ENCODE measurements at regions not wholly inside any gene's neighbourhood (a gene's known extent, or its start where the extent isn't known, plus 50 kb on each side); places are given as distances from the start of the nearest gene placed in this dataset.

DNA sequence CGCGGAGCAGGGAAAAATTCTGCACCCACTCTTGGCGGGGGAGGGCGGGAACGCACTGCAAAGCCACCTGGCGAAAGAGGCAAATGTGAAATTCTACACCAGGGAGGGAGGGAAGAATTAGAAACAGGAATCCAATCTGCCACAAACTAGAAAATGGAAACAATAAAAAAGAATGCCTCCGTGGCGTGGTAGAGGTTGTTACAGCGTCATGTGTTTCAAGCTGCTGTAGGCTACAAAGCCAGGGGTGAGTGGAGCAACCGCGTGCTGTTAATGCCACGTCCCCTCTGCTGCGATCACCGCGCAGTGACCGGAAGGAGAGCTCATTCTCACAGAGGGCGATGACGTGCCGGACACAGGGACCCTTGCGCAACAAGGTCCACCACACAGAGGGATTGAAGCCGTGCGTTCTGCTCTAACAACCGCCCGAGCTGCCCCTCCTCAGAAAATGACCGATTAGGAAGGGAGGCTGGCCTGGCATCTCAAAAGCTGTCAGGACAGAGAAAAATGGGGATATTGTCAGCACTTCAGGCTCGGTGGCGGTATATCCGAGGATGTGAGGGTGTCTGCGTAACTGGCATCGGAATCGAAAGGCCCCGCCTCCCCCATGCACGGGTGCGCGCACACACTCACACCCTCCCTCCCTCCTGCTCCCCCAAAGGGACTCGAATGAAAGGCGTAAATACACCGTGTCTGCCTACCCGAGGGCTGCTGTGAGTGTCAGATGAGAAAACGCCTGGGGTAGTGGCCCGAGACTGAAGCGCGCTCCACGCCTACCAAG is 70.8 kb upstream of the TNRC6C start:
- H3K27me3 ChIP-seq (ENCODE audit: control insufficient read depth, insufficient read depth, low read length) = peaks cover 62% of the 10 kb centered on the region
- H3K9ac ChIP-seq (ENCODE audit: low read depth, low read length) = peak overlapping the region; percentile 52
- no peaks in the 10 kb centered on the region for H3K9me3 ChIP-seq (replicated peaks; ENCODE audit: low read length)
- H3K4me3 ChIP-seq (ENCODE audit: low read length) = peak overlapping the region; percentile 71
- peaks cover 15% of the 10 kb centered on the region for H3K4me1 ChIP-seq (ENCODE audit: control insufficient read depth, insufficient read depth, low read length)
- H3K4me2 ChIP-seq (ENCODE audit: low read length) = peak overlapping the region; percentile 90
- no peaks in the 10 kb centered on the region for H3K36me3 ChIP-seq (ENCODE audit: insufficient read depth, low read length)

- Histone ChIP-seq H3K4me3 (ENCODE audit: low read length) (peak overlapping the region; percentile 71), H3K27me3 (ENCODE audit: control insufficient read depth, insufficient read depth, low read length) (peaks cover 68% of the 10 kb centered on the region), H3K9me3 (replicated peaks; ENCODE audit: low read length) (no peaks in the 10 kb centered on the region), H3K36me3 (ENCODE audit: insufficient read depth, low read length) (no peaks in the 10 kb centered on the region), H3K4me1 (ENCODE audit: control insufficient read depth, insufficient read depth, low read length) (peaks cover 10% of the 10 kb centered on the region), H3K4me2 (ENCODE audit: low read length) (peak overlapping the region; percentile 90), H3K9ac (ENCODE audit: low read depth, low read length) (peak overlapping the region; percentile 52)
These were observed 70.0 kb upstream of the TNRC6C start for GRCh38 chr17:77888242-77889134.

DNA sequence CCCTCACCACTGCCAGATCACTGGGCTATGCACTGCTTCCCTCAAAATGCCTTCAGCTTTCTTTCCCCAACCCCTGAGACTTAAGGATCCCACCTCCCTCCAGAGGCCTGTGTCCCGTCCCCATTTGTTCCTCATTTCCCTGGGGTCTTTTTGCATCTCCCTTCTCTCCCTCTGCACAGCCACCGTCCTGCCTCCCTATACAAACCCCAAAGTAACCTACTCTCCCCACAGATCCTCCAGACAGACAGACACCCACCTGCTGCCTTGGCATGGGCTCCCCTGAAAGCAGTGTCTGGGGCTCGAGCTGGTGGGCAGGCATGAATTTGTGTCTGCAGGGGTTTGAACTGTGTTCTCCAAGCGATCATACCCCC is 69.4 kb upstream of the TNRC6C start:
- Histone ChIP-seq H3K27me3 (ENCODE audit: control insufficient read depth, insufficient read depth, low read length) (peaks cover 63% of the 10 kb centered on the region), H3K9me3 (replicated peaks; ENCODE audit: low read length) (no peaks in the 10 kb centered on the region), H3K9ac (ENCODE audit: low read depth, low read length) (no peak overlapping the region), H3K36me3 (ENCODE audit: insufficient read depth, low read length) (no peaks in the 10 kb centered on the region), H3K4me2 (ENCODE audit: low read length) (no peak overlapping the region), H3K4me3 (ENCODE audit: low read length) (no peak overlapping the region), H3K4me1 (ENCODE audit: control insufficient read depth, insufficient read depth, low read length) (peaks cover 10% of the 10 kb centered on the region)

GRCh38 chr17:77889866-77890760 is 68.4 kb upstream of the TNRC6C start:
- H3K36me3 ChIP-seq (ENCODE audit: insufficient read depth, low read length) = no peaks in the 10 kb centered on the region
- peaks cover 54% of the 10 kb centered on the region for H3K27me3 ChIP-seq (ENCODE audit: control insufficient read depth, insufficient read depth, low read length)
- peaks cover 10% of the 10 kb centered on the region for H3K4me1 ChIP-seq (ENCODE audit: control insufficient read depth, insufficient read depth, low read length)
- no peak overlapping the region for H3K9ac ChIP-seq (ENCODE audit: low read depth, low read length)
- no peak overlapping the region for H3K4me3 ChIP-seq (ENCODE audit: low read length)
- H3K4me2 ChIP-seq (ENCODE audit: low read length) = no peak overlapping the region
- H3K9me3 ChIP-seq (replicated peaks; ENCODE audit: low read length) = no peaks in the 10 kb centered on the region

GRCh38 chr17:77890771-77891170 is 67.7 kb upstream of the TNRC6C start:
- Histone ChIP-seq H3K9ac (ENCODE audit: low read depth, low read length) (no peak overlapping the region), H3K4me3 (ENCODE audit: low read length) (no peak overlapping the region), H3K27me3 (ENCODE audit: control insufficient read depth, insufficient read depth, low read length) (peaks cover 54% of the 10 kb centered on the region), H3K9me3 (replicated peaks; ENCODE audit: low read length) (no peaks in the 10 kb centered on the region), H3K4me2 (ENCODE audit: low read length) (no peak overlapping the region), H3K36me3 (ENCODE audit: insufficient read depth, low read length) (no peaks in the 10 kb centered on the region), H3K4me1 (ENCODE audit: control insufficient read depth, insufficient read depth, low read length) (peaks cover 10% of the 10 kb centered on the region)

GRCh38 chr17:77891602-77892001 is 66.9 kb upstream of the TNRC6C start:
- Histone ChIP-seq H3K9me3 (replicated peaks; ENCODE audit: low read length) (no peaks in the 10 kb centered on the region), H3K4me1 (ENCODE audit: control insufficient read depth, insufficient read depth, low read length) (peaks cover 10% of the 10 kb centered on the region), H3K4me3 (ENCODE audit: low read length) (no peak overlapping the region), H3K27me3 (ENCODE audit: control insufficient read depth, insufficient read depth, low read length) (peaks cover 47% of the 10 kb centered on the region), H3K9ac (ENCODE audit: low read depth, low read length) (no peak overlapping the region), H3K4me2 (ENCODE audit: low read length) (no peak overlapping the region), H3K36me3 (ENCODE audit: insufficient read depth, low read length) (no peaks in the 10 kb centered on the region)

GRCh38 chr17:77892031-77892430 is 66.5 kb upstream of the TNRC6C start:
- Histone ChIP-seq H3K4me3 (ENCODE audit: low read length) (no peak overlapping the region), H3K9ac (ENCODE audit: low read depth, low read length) (no peak overlapping the region), H3K9me3 (replicated peaks; ENCODE audit: low read length) (no peaks in the 10 kb centered on the region), H3K4me1 (ENCODE audit: control insufficient read depth, insufficient read depth, low read length) (peaks cover 9% of the 10 kb centered on the region), H3K36me3 (ENCODE audit: insufficient read depth, low read length) (no peaks in the 10 kb centered on the region), H3K4me2 (ENCODE audit: low read length) (no peak overlapping the region), H3K27me3 (ENCODE audit: control insufficient read depth, insufficient read depth, low read length) (peaks cover 44% of the 10 kb centered on the region)

GRCh38 chr17:77892469-77893143 is 65.9 kb upstream of the TNRC6C start:
- no peaks in the 10 kb centered on the region for H3K9me3 ChIP-seq (replicated peaks; ENCODE audit: low read length)
- peaks cover 3% of the 10 kb centered on the region for H3K4me1 ChIP-seq (ENCODE audit: control insufficient read depth, insufficient read depth, low read length)
- H3K4me3 ChIP-seq (ENCODE audit: low read length) = no peak overlapping the region
- H3K36me3 ChIP-seq (ENCODE audit: insufficient read depth, low read length) = no peaks in the 10 kb centered on the region
- H3K4me2 ChIP-seq (ENCODE audit: low read length) = no peak overlapping the region
- no peak overlapping the region for H3K9ac ChIP-seq (ENCODE audit: low read depth, low read length)
- peaks cover 42% of the 10 kb centered on the region for H3K27me3 ChIP-seq (ENCODE audit: control insufficient read depth, insufficient read depth, low read length)

GRCh38 chr17:77893144-77894044 is 65.1 kb upstream of the TNRC6C start:
- Histone ChIP-seq H3K4me3 (ENCODE audit: low read length) (no peak overlapping the region), H3K4me1 (ENCODE audit: control insufficient read depth, insufficient read depth, low read length) (no peaks in the 10 kb centered on the region), H3K9ac (ENCODE audit: low read depth, low read length) (no peak overlapping the region), H3K27me3 (ENCODE audit: control insufficient read depth, insufficient read depth, low read length) (peaks cover 46% of the 10 kb centered on the region), H3K36me3 (ENCODE audit: insufficient read depth, low read length) (no peaks in the 10 kb centered on the region), H3K4me2 (ENCODE audit: low read length) (no peak overlapping the region), H3K9me3 (replicated peaks; ENCODE audit: low read length) (no peaks in the 10 kb centered on the region)
